PC-9 (cell line): ENCODE measurements at regions not wholly inside any gene's neighbourhood (a gene's known extent, or its start where the extent isn't known, plus 50 kb on each side); places are given as distances from the start of the nearest gene placed in this dataset.

Experiments used
- BruUV-seq: library from RNA; stranded (reverse); fragments of 400-500 nt; replicated peaks from 2 replicates; lab custom pipeline; 2021; lab: Mats Ljungman, UMichigan
- CTCF ChIA-PET: fragments of 300-600 bp; sonication (Branson Sonifier 250); formaldehyde crosslinking; loops from one replicate; lab custom pipeline; 2022; ENCODE audit warnings: antibody characterized with exemption; lab: Charles Lee
- POLR2A ChIA-PET: fragments of 300-600 bp; sonication (Branson Sonifier 250); formaldehyde crosslinking; loops from one replicate; lab custom pipeline; 2022; ENCODE audit warnings: antibody characterized with exemption; ENCODE audit not compliant: unreplicated experiment; lab: Charles Lee
- DNase-seq, 2 experiments: peaks; one replicate each; pipeline versions ENCODE4 v3.0.0 to v3.0.0-alpha.2; 2015 to 2022; ENCODE audit warnings: mixed read lengths in 1 of 2
- H2AFZ ChIP-seq: fragments of 200-600 bp; sonication (generic); 2 replicates; pipeline ENCODE4 v1.8.1; 2017; ENCODE audit warnings: antibody characterized with exemption
- H3F3A ChIP-seq: fragments of 200-600 bp; sonication (generic); 2 replicates; pipeline ENCODE4 v1.8.1; 2017; ENCODE audit warnings: antibody characterized with exemption, mild to moderate bottlenecking, low read depth; ENCODE audit not compliant: insufficient read depth
- H3K27ac ChIP-seq: fragments of 200-600 bp; sonication (generic); 2 replicates; pipeline ENCODE4 v1.6.1; 2016; ENCODE audit warnings: mixed run types
- H3K27me3 ChIP-seq: fragments of 200-600 bp; sonication (generic); 2 replicates; pipeline ENCODE4 v1.6.1; 2016; ENCODE audit warnings: low read depth, mixed run types; ENCODE audit not compliant: insufficient read depth
- H3K36me3 ChIP-seq: fragments of 200-600 bp; sonication (generic); 2 replicates; pipeline ENCODE4 v1.6.1; 2016; ENCODE audit warnings: low read depth, mixed run types
- H3K4me1 ChIP-seq: fragments of 200-600 bp; sonication (generic); replicated peaks from 2 replicates; pipeline ENCODE4 v1.6.1; 2016; ENCODE audit warnings: mixed run types; ENCODE audit not compliant: insufficient read depth
- H3K4me2 ChIP-seq: fragments of 200-600 bp; sonication (generic); 2 replicates; pipeline ENCODE4 v1.6.1; 2017; ENCODE audit warnings: mixed run types
- H3K4me3 ChIP-seq: fragments of 200-600 bp; sonication (generic); 2 replicates; pipeline ENCODE4 v1.6.1; 2016; ENCODE audit warnings: mixed run types
- H3K79me2 ChIP-seq: fragments of 200-600 bp; sonication (generic); 2 replicates; pipeline ENCODE4 v1.6.1; 2017; ENCODE audit warnings: low read depth, mixed run types
- H3K9me2 ChIP-seq: fragments of 200-600 bp; sonication (generic); 2 replicates; pipeline ENCODE4 v1.8.1; 2017; ENCODE audit warnings: mild to moderate bottlenecking; ENCODE audit not compliant: insufficient read depth
- H3K9me3 ChIP-seq: fragments of 200-600 bp; sonication (generic); 2 replicates; pipeline ENCODE4 v1.8.1; 2016; ENCODE audit warnings: low read depth; ENCODE audit not compliant: insufficient read depth
- H4K20me1 ChIP-seq: fragments of 200-600 bp; sonication (generic); 2 replicates; pipeline ENCODE4 v1.8.1; 2017; ENCODE audit not compliant: insufficient read depth
- EZH2 ChIP-seq: fragments of 200-600 bp; sonication (generic); IDR thresholded peaks from 2 replicates; pipeline ENCODE4 v1.8.0; 2017; ENCODE audit warnings: antibody characterized with exemption, low read depth
- intact Hi-C: fragments of 100-400 bp; cut with micrococcal nuclease; formaldehyde crosslinking; loops from one replicate; pipeline ENCODE4 v1.10.0; 2022; ENCODE audit not compliant: unreplicated experiment
- TF ChIP-seq, protein P1 (sequence below): fragments of 200-600 bp; sonication (generic); conservative IDR thresholded peaks from 2 replicates; pipeline ENCODE4 v1.6.1; 2017; ENCODE audit warnings: mixed run types, antibody characterized with exemption, mild to moderate bottlenecking, moderate library complexity

DNA sequence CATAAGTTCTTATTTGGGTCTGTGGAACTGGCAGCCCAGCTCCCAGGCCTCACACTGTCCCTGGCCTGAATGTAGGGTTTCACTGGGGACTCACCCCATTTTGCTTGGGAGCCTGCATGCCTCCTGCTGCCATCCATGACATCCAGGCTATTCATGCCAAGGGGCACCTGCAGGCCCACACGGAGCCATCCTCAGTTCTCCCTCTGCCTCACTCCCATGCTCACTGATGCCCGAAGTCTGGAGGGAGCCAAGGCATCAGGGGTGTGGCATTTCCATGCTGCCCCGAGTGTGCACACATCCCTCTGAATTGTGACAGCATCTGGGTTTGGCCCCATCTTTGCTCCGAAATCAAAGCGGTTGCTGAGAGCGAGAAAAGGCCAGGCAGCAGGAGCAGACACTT is 67.4 kb upstream of the ZNF804A start:
- no TSS peak for BruUV-seq
- Histone ChIP-seq H3K4me3 (no peak overlapping the region), H3K4me2 (no peak overlapping the region), H4K20me1 (no peaks in the 10 kb centered on the region), H2AFZ (no peak overlapping the region), H3K27ac (no peak overlapping the region), H3K9me3 (no peaks in the 10 kb centered on the region), H3K79me2 (no peaks in the 10 kb centered on the region), H3K4me1 (no peaks in the 10 kb centered on the region), H3K9me2 (no peaks in the 10 kb centered on the region), H3K36me3 (no peaks in the 10 kb centered on the region), H3F3A (no peaks in the 10 kb centered on the region), H3K27me3 (no peaks in the 10 kb centered on the region)
- ChIA-PET CTCF (no interaction called here), POLR2A (no interaction called here)
- DNase-seq = no peak
- intact Hi-C loops = no loop called here
- TF ChIP-seq, protein P1, sequence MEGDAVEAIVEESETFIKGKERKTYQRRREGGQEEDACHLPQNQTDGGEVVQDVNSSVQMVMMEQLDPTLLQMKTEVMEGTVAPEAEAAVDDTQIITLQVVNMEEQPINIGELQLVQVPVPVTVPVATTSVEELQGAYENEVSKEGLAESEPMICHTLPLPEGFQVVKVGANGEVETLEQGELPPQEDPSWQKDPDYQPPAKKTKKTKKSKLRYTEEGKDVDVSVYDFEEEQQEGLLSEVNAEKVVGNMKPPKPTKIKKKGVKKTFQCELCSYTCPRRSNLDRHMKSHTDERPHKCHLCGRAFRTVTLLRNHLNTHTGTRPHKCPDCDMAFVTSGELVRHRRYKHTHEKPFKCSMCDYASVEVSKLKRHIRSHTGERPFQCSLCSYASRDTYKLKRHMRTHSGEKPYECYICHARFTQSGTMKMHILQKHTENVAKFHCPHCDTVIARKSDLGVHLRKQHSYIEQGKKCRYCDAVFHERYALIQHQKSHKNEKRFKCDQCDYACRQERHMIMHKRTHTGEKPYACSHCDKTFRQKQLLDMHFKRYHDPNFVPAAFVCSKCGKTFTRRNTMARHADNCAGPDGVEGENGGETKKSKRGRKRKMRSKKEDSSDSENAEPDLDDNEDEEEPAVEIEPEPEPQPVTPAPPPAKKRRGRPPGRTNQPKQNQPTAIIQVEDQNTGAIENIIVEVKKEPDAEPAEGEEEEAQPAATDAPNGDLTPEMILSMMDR = no peak

DNA sequence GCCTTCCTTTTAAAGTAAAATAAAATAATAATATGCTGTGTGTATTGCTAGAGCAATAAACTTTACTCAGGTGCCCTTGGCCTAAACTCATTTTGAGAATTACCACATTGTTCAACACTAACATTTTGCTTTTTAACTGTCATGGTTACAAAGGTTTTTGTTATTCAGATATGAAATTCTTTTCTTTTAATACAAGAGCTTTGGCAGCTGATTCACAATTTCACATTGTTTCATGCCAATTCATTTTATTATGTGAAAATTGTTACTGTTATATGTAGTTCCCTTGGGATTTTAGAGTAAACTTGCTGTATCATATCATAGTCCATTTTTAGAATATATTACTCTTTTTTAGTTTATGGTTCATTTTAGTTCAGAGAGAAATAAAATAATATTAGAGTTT is 65.8 kb upstream of the ZNF804A start:
- TF ChIP-seq, protein P1 = no peak
- TF ChIP-seq EZH2 = no peak
- H2AFZ ChIP-seq = no peak overlapping the region
- no peaks in the 10 kb centered on the region for H3K9me2 ChIP-seq
- ChIA-PET CTCF (no interaction called here), POLR2A (no interaction called here)
- no peak for DNase-seq
- no TSS peak for BruUV-seq
- H3K9me3 ChIP-seq = no peaks in the 10 kb centered on the region
- H3K4me3 ChIP-seq = no peak overlapping the region
- H3K4me1 ChIP-seq = no peaks in the 10 kb centered on the region
- no peak overlapping the region for H3K27ac ChIP-seq
- H4K20me1 ChIP-seq = no peaks in the 10 kb centered on the region
- no peaks in the 10 kb centered on the region for H3K36me3 ChIP-seq
- intact Hi-C loops = no loop called here
- H3F3A ChIP-seq = no peaks in the 10 kb centered on the region
- no peaks in the 10 kb centered on the region for H3K79me2 ChIP-seq
- H3K4me2 ChIP-seq = no peak overlapping the region
- no peaks in the 10 kb centered on the region for H3K27me3 ChIP-seq

DNA sequence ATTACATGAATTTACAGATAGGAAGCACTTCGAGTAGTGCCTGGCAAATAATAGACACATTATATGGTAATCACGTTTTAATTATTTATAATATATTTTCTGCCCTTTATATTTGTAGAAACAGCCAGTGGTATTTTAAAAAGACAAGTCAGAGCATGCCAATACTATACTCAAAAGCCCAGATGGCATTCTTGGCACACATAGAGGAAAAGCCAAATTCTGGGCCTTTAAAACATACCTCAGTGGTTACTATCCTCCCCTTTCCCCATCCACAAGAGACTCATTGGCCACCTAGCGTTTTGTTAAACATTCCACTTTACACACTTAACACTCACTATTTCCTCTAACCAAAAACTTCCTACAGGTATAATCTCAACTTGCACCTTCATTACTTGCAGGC is 63.3 kb upstream of the ZNF804A start:
- no peaks in the 10 kb centered on the region for H3K79me2 ChIP-seq
- H3K4me1 ChIP-seq = no peaks in the 10 kb centered on the region
- no peak overlapping the region for H3K27ac ChIP-seq
- no peak for DNase-seq
- H3K4me3 ChIP-seq = no peak overlapping the region
- intact Hi-C loops = no loop called here
- no peaks in the 10 kb centered on the region for H3K9me2 ChIP-seq
- TF ChIP-seq, protein P1 = no peak
- TF ChIP-seq EZH2 = no peak
- ChIA-PET CTCF (no interaction called here), POLR2A (no interaction called here)
- H4K20me1 ChIP-seq = no peaks in the 10 kb centered on the region
- H3K4me2 ChIP-seq = no peak overlapping the region
- no peaks in the 10 kb centered on the region for H3K9me3 ChIP-seq
- no peak overlapping the region for H2AFZ ChIP-seq
- no peaks in the 10 kb centered on the region for H3K36me3 ChIP-seq
- no peaks in the 10 kb centered on the region for H3F3A ChIP-seq
- BruUV-seq = no TSS peak
- H3K27me3 ChIP-seq = no peaks in the 10 kb centered on the region
